Gastroesophageal sphincter (tissue), 3 donors: ENCODE measurements at regions not wholly inside any gene's neighbourhood (a gene's known extent, or its start where the extent isn't known, plus 50 kb on each side); places are given as distances from the start of the nearest gene placed in this dataset.

ENCODE experiments used
- POLR2A ChIP-seq, 2 donors: fragments of 450-650 bp; IDR thresholded peaks; one replicate each; pipeline ENCODE4 v1.6.1; 2017; ENCODE audit warnings: antibody characterized with exemption in 2 of 2, mild to moderate bottlenecking in 2 of 2, moderate library complexity in 1 of 2
- POLR2AphosphoS5 ChIP-seq: sonication (generic); formaldehyde crosslinking; IDR thresholded peaks from one replicate; pipeline ENCODE4 v1.6.1; 2017; ENCODE audit warnings: antibody characterized with exemption
- TF ChIP-seq, protein P1 (sequence below), 4 experiments: fragments of 200-600 bp in 2 of 4; fragments of 450-650 bp in 2 of 4; sonication (generic) in 1 of 4; IDR thresholded peaks; one replicate each; pipeline ENCODE4 v1.5.1; 2017 to 2019; ENCODE audit warnings: antibody characterized with exemption in 4 of 4, mild to moderate bottlenecking in 2 of 4, moderate library complexity in 2 of 4

DNA sequence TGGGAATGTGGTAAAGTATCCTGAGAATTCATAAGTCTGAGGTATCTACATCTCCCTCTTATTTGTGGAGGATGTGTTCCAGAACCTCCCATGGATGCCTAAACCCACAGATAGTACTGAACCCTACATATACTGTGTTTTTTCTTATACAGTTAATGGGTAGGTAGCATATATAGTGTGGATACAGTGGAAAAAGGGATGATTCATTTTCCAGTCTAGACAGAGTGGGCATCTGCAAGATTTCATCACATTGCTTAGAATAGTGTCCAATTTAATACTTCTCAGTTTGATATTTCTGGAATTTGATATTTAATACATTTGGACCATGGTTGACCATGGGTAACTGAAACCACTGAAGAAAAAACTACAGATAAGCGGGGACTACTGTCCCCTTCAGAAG, 155.0 kb upstream of the ANKRD50 start:
- TF ChIP-seq, protein P1, sequence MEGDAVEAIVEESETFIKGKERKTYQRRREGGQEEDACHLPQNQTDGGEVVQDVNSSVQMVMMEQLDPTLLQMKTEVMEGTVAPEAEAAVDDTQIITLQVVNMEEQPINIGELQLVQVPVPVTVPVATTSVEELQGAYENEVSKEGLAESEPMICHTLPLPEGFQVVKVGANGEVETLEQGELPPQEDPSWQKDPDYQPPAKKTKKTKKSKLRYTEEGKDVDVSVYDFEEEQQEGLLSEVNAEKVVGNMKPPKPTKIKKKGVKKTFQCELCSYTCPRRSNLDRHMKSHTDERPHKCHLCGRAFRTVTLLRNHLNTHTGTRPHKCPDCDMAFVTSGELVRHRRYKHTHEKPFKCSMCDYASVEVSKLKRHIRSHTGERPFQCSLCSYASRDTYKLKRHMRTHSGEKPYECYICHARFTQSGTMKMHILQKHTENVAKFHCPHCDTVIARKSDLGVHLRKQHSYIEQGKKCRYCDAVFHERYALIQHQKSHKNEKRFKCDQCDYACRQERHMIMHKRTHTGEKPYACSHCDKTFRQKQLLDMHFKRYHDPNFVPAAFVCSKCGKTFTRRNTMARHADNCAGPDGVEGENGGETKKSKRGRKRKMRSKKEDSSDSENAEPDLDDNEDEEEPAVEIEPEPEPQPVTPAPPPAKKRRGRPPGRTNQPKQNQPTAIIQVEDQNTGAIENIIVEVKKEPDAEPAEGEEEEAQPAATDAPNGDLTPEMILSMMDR (IDR thresholded peaks at IDR 0.05): no peak
- no peak for TF ChIP-seq POLR2AphosphoS5
- no peak for TF ChIP-seq POLR2A (IDR thresholded peaks at IDR 0.05)
